ENCODE measurements at regions not wholly inside any gene's neighbourhood (a gene's known extent, or its start where the extent isn't known, plus 50 kb on each side); places are given as distances from the start of the nearest gene placed in this dataset.
"Not testable (repeated sequence)": the region's sequence is repeated elsewhere in the genome, so short reads cannot be mapped to it uniquely, and the experiment has no call there.

DNA sequence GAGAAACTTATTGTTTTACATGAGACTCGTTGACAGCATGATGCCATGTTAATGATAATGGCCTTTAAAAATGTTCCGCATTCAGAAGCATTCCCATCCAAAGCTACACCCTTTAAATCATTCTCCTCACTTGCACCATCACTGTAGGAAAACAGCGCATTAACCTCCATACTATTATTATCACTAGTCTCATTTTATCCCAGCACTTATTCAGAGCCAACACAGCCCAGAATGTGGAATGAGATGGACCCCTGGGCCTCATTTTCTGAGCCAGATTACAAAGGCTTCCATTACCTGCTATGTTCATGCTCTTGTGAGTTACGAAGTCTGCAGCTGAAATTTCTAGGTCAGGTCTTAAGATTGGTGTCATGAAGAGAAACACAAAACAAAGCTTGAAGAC lies 159.4 kb downstream of the HS3ST3A1 start:
- DNase-seq, result no peak

DNA sequence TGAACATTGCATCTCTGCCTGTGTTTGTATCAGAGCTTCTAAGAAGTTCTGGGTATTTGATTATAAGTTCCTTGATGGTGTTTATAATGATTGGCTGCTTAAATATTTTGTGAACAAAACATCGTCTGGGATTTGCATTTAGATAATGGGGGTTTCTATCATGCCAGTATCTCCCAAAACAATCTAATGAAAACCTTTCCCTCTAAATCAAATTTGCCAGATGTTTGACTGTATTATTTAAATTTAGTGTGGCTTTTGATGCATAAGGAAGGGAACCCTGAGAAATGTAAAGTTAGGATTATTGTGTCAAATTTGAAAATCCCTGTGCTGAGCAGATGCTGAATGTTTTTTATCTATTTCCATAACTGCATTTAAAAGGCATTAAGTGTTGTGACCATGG lies 159.9 kb downstream of the HS3ST3A1 start:
- no peak for DNase-seq

DNA sequence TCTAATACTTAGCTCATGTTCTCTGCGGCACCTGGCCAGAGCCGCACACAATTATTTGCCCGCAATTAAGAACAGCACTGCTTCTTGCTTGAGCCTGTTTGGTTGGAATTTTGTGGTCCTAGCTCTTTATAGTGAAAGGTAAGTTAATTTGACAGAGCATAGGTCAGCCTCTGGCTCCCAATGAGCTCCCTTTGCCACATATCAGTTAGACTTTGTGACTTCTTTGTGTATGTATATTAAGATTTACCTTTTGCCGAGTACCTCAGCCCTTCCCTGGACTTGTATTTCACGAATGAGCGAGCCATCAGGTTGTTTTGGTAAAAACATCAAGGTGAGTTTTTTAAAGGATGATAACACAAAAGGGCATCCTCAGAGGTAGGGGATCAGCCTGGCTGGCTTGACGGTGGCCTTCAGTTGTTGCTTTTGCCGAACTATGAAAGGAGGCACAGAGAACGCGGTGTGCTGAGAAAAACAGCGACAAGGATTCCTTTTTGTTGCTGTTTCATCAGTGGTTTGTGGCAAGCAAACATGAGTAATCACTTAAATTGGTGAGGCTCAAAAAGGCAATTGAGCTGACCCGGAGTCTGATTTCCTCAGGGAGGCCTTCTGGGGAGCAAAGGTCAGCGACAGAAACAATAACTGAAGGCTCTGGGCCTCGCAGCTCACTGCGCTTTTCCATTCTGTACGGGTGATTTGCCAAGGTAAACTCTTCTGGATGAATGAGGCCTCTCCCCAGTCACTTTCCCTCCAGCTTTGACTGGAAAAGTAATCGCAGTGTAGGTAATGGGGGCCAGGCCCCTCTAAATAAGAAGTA lies 163.6 kb downstream of the HS3ST3A1 start:
- DNase-seq, result no peak

DNA sequence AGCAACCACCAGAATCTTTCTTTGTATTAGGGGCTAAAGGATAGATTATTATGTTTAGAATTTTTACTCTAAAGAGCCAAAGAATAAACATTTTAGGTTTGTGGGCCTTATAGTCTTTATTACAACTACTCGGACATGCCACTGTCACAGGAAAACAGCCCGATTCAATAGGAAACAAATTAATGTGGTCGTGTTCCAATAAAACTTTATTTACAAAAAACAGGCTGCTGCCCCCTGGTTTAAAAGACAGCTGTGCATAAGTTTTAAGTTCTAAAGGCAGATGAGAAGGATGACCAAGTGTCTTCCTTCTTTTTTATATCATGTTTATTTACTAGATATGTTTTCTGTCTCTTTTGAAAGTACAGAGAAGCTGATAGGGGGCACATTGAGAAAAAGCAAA lies 166.5 kb downstream of the HS3ST3A1 start:
- no peak for DNase-seq

DNA sequence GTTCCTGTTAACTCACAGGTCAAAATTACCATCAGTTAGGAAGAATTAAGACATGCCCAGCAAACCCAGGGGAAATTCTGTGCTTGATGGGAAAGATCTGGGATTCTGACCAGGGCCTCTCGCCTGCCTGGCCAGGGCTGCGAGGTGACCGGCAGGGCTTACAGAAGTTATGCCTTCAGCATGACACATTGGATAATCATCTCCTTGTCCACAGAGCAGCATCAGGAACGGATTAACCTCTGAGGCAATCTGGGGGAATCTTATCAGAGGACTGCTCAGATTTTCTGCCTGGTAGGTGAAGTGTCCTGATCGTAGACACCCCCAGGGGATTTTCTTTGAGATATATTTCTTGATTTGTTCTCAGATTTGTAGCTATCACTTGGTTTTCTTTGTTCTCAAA lies 172.5 kb downstream of the HS3ST3A1 start:
- no peak for DNase-seq

DNA sequence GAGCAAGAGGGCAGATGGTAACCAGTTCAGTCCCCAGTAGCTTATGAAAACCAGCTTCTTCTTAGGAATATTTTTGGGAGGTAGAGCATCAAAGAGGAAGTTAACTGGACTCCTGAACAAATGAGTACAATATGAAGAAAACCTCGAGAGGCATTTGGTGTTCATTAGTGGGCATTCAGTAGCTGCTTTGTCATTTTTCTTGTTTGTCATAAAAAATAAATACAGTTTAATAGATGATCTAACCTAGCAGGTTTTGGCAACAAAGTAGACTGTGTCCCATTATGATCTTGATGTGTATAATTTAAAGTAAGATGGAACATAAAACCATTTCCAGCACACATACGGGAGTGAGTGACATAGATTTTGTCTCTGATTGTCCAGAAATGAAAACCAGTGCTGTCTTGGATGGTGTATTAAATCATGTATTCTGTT lies 173.1 kb downstream of the HS3ST3A1 start:
- no peak for DNase-seq

DNA sequence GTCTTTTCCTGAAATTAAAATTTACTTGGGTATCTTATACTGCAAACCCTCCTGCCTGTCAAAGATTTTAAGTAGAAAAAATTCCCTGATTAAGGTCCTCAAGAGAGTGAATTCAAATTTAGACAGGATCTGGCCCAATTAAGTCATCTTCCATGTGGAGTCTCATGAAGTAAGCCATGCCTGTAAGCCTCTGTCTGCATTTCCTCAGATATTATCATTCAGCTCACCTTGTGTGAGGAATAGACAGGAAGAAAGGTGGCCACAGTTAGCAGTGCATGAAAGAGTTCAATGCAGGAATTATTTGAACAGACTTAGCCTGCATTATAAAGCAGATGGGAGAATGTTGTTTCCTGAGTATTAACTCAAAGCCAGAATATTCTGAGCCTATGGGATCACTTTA lies 174.7 kb downstream of the HS3ST3A1 start:
- DNase-seq, result no peak

DNA sequence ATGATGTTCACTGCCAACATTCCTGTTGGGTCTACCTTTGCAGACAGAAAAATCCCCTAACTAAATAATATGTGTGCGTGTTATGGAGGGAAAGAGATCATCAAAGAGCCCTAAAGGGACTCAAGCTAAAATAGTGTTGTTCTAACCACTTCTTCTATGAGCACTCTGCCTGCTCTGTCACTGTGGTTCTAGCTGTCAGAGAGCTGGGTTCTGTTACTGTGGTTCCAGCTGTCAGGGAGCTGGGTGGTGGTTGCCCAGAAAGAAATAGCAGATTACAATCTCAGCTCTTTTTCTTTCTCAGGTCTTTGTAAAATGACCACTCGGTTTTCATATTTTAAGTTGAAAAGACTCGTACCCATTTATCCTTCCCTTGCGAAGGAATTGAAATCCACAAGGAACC lies 176.3 kb downstream of the HS3ST3A1 start:
- DNase-seq, result no peak

DNA sequence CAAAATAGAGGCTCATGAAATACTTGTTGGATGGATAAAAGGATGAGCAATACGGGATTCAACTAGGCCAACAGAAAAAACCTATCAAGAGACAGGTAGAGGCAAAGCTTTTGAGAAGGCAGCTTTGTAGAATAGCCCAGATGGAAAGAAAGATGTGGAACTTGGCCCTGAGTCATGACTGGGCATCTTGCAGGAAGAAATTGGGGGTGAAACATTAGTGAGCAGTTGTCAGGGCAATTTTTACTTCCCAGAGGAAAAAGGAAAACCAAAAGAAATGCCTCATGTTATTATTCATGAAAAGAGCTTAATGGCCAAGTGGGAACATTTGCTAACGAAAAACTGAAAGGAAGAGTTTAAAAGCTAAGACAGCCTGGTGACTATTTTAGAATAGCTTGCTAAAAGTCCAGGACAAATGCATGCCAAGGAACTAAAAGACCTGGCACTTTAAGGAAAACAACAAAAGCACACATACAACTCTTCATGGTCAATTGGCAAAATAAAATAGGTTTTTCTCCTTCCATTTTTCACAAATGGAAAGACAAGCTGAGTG lies 180.1 kb downstream of the HS3ST3A1 start:
- DNase-seq, result no peak

DNA sequence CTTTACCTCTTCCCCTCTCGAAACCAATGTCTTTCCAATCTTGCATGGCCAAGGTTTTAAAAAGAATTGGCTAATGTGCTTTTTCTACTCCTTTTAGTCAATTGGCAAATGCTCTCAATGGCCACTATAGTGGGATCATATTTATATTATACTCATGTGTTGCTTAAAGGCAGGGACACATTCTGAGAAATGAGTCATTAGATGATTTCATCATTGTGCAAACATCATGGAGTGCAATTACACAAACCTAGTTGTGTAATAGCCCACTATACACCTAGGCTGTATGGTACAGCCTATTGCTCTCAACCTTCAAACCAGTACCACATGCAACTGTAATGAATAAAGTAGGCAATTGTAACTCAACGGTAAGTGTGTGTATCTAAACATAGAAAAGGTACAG lies 180.9 kb downstream of the HS3ST3A1 start:
- no peak for DNase-seq

DNA sequence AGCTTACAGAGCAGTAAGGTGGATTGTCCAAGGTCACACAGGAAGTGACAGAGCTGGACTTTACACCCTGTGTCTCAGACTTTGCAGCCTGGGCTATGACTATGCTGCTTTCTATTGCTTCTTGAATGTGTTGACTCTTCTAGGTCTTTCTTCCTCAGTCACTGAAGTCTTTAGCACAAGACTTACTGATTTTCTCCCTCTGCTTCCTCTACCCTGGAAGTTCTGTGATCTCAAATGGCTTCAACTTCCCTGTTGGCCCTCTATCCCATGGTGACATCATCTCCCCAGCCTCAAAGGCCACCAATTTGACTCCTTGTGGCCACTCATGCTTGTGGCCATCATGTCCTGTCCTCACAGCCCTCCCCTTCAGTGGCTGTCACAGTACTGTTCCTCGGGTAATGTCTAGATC lies 181.3 kb downstream of the HS3ST3A1 start:
- DNase-seq, result no peak

DNA sequence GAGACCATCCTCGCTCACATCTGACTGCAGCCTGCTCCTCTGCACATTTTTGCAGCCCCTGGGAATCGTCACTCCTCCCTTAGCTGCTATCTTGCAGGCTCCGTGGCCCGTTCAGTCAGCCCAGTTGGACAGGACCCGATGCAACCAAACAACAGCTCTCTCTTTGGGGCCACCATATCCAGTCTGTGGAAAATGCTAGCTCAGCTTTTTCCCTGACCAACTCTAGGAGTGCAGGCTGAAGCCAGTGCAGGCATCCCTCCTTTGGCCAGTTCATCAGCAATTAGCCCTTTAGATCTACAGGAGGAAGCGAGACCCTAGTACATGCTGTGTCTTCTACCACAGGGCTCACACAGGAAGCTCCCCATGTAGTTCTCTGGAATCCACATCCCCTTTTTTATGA lies 182.1 kb downstream of the HS3ST3A1 start:
- DNase-seq, result no peak

DNA sequence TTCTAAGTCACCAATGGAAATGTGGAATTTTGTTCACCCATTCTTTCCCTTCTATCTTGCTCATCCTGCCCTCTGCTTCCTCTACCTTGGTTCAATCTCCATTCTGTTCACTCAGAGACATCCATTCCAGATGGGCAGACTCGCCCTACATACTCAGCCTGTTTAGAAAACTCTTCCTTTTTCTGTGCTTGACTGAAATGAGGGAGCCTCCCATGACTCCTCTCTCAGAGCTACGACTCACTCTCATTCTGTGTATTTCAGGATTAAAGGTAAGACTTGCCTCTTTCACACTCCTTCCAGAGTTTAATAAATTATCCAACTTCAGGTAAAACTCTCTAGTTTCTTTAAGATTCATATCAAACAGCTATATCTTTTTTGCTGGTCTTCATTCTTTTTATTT lies 182.8 kb downstream of the HS3ST3A1 start:
- DNase-seq, result no peak

DNA sequence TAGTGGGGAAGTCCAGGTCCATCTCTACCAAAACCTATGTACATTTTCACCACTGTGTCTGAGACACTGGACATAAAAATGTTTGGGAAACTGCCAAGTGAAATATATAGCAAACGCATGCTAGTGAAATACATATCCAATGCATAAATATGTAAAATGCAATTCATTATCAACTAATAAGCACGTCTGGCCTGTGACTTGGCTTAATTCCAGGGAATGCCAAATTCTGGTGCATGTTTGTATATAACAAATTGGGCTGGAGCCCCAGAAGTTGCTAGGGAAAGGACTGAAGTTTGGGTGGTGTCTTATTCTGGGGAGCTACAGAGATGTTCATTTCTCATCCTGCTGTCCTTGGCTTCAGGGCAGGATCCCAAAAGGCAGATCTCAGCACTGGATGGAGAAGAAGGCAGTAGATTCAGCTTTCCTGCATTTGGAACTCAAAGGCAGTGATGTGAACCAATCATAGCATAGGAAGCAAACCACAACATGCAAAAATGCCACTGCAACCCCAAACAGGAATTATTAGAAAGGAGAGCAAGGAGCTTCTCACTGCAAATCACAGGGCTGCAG lies 184.3 kb downstream of the HS3ST3A1 start:
- no peak for DNase-seq

DNA sequence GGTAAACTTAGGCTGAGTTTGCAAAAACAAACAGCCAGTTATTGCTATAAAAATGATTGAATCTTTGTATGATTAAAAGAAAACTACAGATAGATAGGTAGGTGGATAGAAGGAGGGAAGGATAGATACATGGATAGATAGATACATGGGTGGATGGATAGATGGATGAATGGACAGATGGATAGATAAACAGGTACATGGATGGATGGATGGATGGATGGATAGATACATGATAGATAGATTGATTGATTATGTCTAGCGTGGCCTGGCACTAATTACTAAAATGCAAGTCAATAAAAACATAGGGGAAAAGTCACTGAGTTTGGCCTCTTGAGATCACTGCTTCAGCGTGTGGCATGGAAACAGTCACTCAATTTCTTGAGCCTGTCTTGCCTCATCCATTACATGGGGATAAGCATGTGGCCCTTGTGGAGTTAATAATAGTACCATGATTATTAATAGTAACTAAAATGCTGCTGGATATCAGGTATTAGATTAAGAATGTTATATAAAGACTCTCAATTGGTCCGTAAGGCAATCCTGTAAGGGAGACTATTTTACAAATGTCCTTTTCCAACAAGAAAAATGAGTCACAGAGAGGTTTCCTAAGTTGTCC lies 184.9 kb downstream of the HS3ST3A1 start:
- no peak for DNase-seq

DNA sequence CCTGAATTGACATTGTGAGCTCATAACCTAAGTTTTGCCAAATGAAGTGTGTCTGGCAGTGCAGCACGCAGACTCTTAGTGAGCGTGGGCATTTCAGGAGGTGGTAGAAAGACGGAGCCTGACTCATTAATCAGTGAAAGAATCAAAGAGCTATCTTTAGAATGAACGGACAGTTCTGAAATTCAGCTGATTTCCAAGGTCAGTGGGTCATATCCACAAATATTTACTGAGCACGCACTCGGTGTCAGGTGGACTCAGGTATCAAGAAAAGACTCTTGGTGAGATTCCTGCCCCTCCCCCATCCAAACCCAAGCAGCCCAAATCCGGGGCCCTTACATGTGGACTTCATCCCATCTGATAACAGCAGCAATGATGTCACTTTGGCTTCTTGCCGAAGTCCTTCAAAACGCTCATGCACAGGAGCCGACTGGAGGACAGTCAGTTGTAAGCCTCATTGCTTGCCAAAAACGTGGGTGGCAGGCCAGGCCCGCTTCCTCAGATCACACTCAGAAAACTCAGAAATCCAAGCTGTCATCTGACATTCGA lies 185.8 kb downstream of the HS3ST3A1 start:
- DNase-seq, result no peak

DNA sequence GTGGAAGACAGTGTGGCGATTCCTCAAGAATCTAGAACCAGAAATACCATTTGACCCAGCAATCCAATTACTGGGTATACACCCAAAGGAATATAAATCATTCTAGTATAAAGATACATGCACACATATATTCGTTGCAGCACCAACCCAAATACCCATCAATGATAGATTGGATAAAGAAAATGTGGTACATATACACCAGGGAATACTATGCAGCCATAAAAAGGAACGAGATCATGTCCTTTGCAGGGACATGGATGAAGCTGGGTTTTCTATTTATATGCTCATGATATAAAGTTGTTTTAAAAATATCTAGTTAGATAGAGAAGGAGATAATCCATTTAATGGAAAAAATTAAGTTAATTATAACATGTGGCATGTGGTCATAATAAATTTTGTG lies 186.5 kb downstream of the HS3ST3A1 start:
- DNase-seq, result not testable (repeated sequence)

DNA sequence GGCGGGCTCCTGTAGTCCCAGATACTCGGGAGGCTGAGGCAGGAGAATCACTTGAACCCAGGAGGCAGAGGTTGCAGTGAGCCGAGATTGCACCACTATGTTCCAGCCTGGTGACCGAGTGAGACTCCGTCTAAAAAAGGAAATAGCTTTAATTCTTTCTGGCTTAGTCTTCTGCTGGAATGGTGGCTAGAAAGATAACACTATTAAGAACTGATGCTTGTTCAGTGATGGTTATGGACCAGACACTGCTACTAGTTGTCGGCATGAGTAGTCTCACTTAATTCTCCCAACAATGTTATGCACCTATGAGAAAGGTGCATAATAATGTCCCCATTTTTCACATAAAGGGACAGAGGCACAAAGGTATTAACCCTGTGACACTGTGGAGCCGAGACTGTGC lies 188.7 kb downstream of the HS3ST3A1 start:
- no peak for DNase-seq

DNA sequence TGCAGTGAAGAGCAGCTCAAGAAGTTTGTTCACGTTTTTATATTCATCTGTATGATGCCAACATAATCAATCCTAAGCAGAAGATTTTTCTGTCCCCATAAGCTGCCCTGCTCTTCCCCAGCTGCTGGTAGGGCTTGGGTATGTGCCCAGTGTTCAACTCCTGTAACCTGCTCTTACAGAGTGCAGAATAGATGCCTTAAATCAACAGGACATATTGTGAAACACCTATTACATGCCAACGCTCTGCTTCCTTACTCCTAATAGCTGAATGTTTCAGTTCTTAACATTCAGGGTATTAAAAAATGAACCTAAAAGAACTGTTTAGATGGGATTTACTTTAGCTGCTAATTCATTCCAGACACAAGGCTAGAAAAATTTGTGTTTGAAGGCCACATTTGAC lies 190.9 kb downstream of the HS3ST3A1 start:
- DNase-seq, result no peak

DNA sequence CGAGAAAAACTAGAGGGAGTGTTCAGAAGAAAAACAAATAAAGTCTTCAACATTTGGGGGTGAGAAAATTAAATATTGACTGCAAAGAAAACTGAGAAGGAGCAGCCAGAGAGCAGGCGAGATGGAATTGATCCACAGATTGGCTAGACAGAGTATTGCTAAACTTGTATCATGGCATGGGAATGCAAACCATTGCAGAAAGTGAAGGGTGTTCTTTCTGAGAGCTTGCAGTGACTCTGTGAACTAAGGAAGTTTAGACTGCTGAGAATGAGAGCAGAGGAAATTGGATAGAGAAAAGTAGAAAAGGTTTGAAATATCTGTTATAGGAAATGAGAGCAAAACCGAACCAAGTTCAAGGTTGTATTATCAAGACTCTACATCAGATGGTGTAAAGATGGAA lies 191.5 kb downstream of the HS3ST3A1 start:
- DNase-seq, result no peak

DNA sequence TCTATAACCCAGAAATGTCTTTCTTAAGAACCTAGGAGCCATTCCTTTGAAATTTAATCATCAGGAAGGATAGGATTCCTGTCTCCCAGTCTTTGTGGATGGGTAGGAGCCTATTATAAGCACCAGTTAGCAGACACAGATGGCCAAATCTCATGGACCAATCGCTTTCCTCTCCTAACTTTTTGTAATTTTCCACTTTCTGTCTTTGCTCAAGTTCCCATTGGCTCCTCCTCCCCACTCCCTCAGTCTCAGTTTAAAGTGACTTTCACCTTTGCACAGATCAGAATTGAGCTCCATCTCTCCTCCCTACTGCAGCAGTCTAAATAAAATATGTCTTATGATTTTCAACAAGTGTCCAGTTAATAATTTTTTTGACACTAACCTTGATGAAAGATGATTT lies 192.3 kb downstream of the HS3ST3A1 start:
- DNase-seq, result no peak

DNA sequence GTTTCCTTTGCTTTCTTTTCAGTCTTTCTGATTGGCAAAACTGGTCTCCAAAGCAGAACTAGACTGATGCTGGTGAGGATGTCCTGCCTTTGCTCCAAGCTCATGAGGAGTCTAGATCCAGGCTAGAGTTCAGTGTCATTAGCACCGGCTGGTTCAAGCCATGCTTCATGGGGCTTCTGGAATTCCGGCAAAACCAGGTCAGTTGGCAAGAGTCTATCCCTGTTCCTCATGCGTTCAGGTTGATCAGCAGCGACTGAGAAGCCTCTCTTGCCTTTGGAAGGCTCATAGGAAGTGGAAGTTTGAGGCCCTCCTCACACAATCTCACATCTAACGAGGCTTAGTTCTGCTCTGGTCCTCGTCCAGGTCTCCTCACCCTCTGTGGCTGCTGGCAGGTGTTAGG lies 194.3 kb downstream of the HS3ST3A1 start:
- no peak for DNase-seq

DNA sequence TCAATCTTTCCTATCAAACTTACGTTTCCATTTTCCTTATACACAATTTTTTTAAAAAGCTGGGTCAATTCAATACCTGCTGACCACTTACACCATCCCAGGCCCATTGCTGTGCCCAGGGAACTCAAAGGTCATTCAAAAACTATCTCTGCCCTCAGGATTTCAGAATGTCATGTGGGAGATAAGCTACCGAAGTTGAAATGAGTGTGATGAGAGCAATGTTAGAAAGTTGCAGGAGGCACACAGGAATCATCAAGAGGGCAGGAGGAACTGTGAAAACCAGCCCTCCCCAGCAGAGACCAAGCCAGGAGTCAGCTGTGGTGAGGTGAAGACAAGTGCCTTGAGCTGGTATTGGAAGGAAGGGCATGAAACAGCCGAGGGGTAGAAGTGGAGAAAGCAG lies 195.9 kb downstream of the HS3ST3A1 start:
- no peak for DNase-seq

DNA sequence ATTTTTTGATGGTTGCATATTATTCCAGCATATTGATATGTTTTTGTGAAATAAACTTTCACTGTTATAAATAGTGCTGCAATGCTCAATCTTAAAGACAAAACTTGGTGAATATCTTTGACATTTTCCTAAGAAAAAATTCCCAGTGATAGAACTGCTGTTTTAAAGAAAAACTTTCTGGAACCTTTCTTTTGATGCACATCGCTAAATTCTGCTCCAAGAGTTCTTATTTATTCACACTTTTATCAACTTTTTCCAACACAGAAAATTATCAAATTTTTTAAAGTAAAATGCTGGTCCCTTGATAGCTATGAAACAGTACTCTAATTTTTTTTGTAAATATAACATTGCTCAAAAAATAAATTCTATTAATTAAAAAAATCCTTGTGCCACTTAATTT lies 196.6 kb downstream of the HS3ST3A1 start:
- DNase-seq, result no peak
